ENCODE measurements at regions not wholly inside any gene's neighbourhood (a gene's known extent, or its start where the extent isn't known, plus 50 kb on each side); places are given as distances from the start of the nearest gene placed in this dataset.
"Not testable (repeated sequence)": the region's sequence is repeated elsewhere in the genome, so short reads cannot be mapped to it uniquely, and the experiment has no call there.

GRCh38 chr12:8404341-8404740 is 51.4 kb upstream of the CLEC6A start:
- not testable (repeated sequence) for H3K27me3 ChIP-seq (ENCODE audit: insufficient read depth, low read length); H3K79me2 ChIP-seq (ENCODE audit: insufficient read depth, low read length); H3K9me3 ChIP-seq (ENCODE audit: low read length); H3K4me3 ChIP-seq (ENCODE audit: low read depth, low read length, poor library complexity, severe bottlenecking); H4K20me1 ChIP-seq (ENCODE audit: insufficient read depth, low read length); H3K9ac ChIP-seq (ENCODE audit: low read length); H2AFZ ChIP-seq (ENCODE audit: low read length); H3K9me2 ChIP-seq (ENCODE audit: low read depth, low read length); H3K27ac ChIP-seq (ENCODE audit: low read depth, low read length, poor library complexity, severe bottlenecking); H3K4me1 ChIP-seq (ENCODE audit: insufficient read depth, low read length, severe bottlenecking); H3K36me3 ChIP-seq (ENCODE audit: insufficient read depth, low read length); H3F3A ChIP-seq (ENCODE audit: insufficient read depth, low read length); H3K4me2 ChIP-seq (ENCODE audit: low read length)
